HG02763 (cell line): ENCODE measurements at regions not wholly inside any gene's neighbourhood (a gene's known extent, or its start where the extent isn't known, plus 50 kb on each side); places are given as distances from the start of the nearest gene placed in this dataset.
"Not testable (repeated sequence)": the region's sequence is repeated elsewhere in the genome, so short reads cannot be mapped to it uniquely, and the experiment has no call there.

Source experiments
- ATAC-seq: cut with Tn5 transposase; IDR thresholded peaks from one replicate; pipeline ENCODE4 v1.9.1; 2021; ENCODE audit warnings: mild to moderate bottlenecking, moderate library complexity; ENCODE audit not compliant: unreplicated experiment

GRCh38 chr2:67075056-67075455, 322.1 kb upstream of the ETAA1 start:
- ATAC-seq, result no peak

- no peak for ATAC-seq
Measured at GRCh38 chr2:67075530-67076238, 321.4 kb upstream of the ETAA1 start.

GRCh38 chr2:67076239-67076624, 320.9 kb upstream of the ETAA1 start:
- no peak for ATAC-seq

GRCh38 chr2:67079729-67080128, 317.4 kb upstream of the ETAA1 start:
- no peak for ATAC-seq

GRCh38 chr2:67082813-67083212, 314.3 kb upstream of the ETAA1 start:
- no peak for ATAC-seq

- ATAC-seq, result no peak
Measured at GRCh38 chr2:67083951-67084350, 313.2 kb upstream of the ETAA1 start.

- no peak for ATAC-seq
Measured at GRCh38 chr2:67085146-67085545, 312.0 kb upstream of the ETAA1 start.

GRCh38 chr2:67091681-67092080, 305.5 kb upstream of the ETAA1 start:
- ATAC-seq, result no peak

- ATAC-seq, result no peak
Measured at GRCh38 chr2:67095121-67095520, 302.0 kb upstream of the ETAA1 start.

GRCh38 chr2:67096886-67097285, 300.2 kb upstream of the ETAA1 start:
- ATAC-seq, result no peak

- no peak for ATAC-seq
Measured at GRCh38 chr2:67103157-67103556, 294.0 kb upstream of the ETAA1 start.

GRCh38 chr2:67108231-67108630, 288.9 kb upstream of the ETAA1 start:
- ATAC-seq, result no peak

GRCh38 chr2:67124531-67124930, 272.6 kb upstream of the ETAA1 start:
- ATAC-seq, result no peak

- ATAC-seq, result no peak
Measured at GRCh38 chr2:67130531-67131256, 266.4 kb upstream of the ETAA1 start.

- no peak for ATAC-seq
Measured at GRCh38 chr2:67131257-67131609, 265.9 kb upstream of the ETAA1 start.

- ATAC-seq, result not testable (repeated sequence)
Measured at GRCh38 chr2:67132441-67132940, 264.6 kb upstream of the ETAA1 start.

GRCh38 chr2:67135208-67135607, 261.9 kb upstream of the ETAA1 start:
- no peak for ATAC-seq

GRCh38 chr2:67137699-67138098, 259.4 kb upstream of the ETAA1 start:
- ATAC-seq, result no peak

GRCh38 chr2:67142071-67142470, 255.1 kb upstream of the ETAA1 start:
- ATAC-seq, result no peak

- no peak for ATAC-seq
Measured at GRCh38 chr2:67142741-67143140, 254.4 kb upstream of the ETAA1 start.

GRCh38 chr2:67145851-67146250, 251.3 kb upstream of the ETAA1 start:
- ATAC-seq, result no peak

GRCh38 chr2:67156796-67157195, 240.3 kb upstream of the ETAA1 start:
- no peak for ATAC-seq
